Neuronal stem cell (in vitro differentiated cells): ENCODE measurements at regions not wholly inside any gene's neighbourhood (a gene's known extent, or its start where the extent isn't known, plus 50 kb on each side); places are given as distances from the start of the nearest gene placed in this dataset.
A peak's percentile ranks its signal among the peaks of the same experiment; 100 is the strongest.
"Not testable (repeated sequence)": the region's sequence is repeated elsewhere in the genome, so short reads cannot be mapped to it uniquely, and the experiment has no call there.

Experiments used
- DNase-seq: peaks from one replicate; pipeline ENCODE4 v3.0.0-alpha.2; 2013; ENCODE audit warnings: low spot score
- H2AFZ ChIP-seq: one replicate; pipeline ENCODE4 v1.6.1; 2013; ENCODE audit warnings: mild to moderate bottlenecking, low read length, inconsistent platforms
- H2AK5ac ChIP-seq: 2 replicates; pipeline ENCODE4 v1.6.1; 2013; ENCODE audit warnings: low read depth, mild to moderate bottlenecking, inconsistent platforms, low read length, moderate library complexity, mixed read lengths
- H2BK120ac ChIP-seq: 2 replicates; pipeline ENCODE4 v1.6.1; 2013; ENCODE audit warnings: low read depth, mild to moderate bottlenecking, inconsistent platforms, low read length, moderate library complexity, mixed read lengths
- H2BK12ac ChIP-seq: one replicate; pipeline ENCODE4 v1.6.1; 2013; ENCODE audit warnings: low read length, inconsistent platforms
- H2BK15ac ChIP-seq: 2 replicates; pipeline ENCODE4 v1.6.1; 2013; ENCODE audit warnings: mild to moderate bottlenecking, low read length, inconsistent platforms, mixed read lengths
- H2BK5ac ChIP-seq: one replicate; pipeline ENCODE4 v1.6.1; 2013; ENCODE audit warnings: inconsistent platforms, mild to moderate bottlenecking, low read length, moderate library complexity
- H3K14ac ChIP-seq: one replicate; pipeline ENCODE4 v1.6.1; 2013; ENCODE audit warnings: low read length, inconsistent platforms
- H3K18ac ChIP-seq: 2 replicates; pipeline ENCODE4 v1.6.1; 2013; ENCODE audit warnings: low read length, inconsistent platforms
- H3K23ac ChIP-seq: 2 replicates; pipeline ENCODE4 v1.6.1; 2013; ENCODE audit warnings: low read depth, mild to moderate bottlenecking, mixed read lengths, low read length, inconsistent platforms; ENCODE audit not compliant: poor library complexity
- H3K27ac ChIP-seq: replicated peaks from 3 replicates; pipeline ENCODE4 v1.5.1; 2013; ENCODE audit warnings: low read length, inconsistent platforms
- H3K27me3 ChIP-seq, 3 experiments: 2 replicates each; pipeline ENCODE4 v1.6.1; 2013; ENCODE audit warnings: low read length in 3 of 3, mild to moderate bottlenecking in 2 of 3, inconsistent platforms in 1 of 3, low read depth in 1 of 3, mixed read lengths in 1 of 3, moderate library complexity in 1 of 3; ENCODE audit not compliant: control insufficient read depth in 3 of 3, insufficient read depth in 3 of 3
- H3K36me3 ChIP-seq, 2 donors: replicated peaks in 1 of 2; 2 replicates each; pipeline ENCODE4 v1.6.1; 2013; ENCODE audit warnings: low read length in 2 of 2; ENCODE audit not compliant: control insufficient read depth in 2 of 2, insufficient read depth in 2 of 2
- H3K4ac ChIP-seq: 2 replicates; pipeline ENCODE4 v1.6.1; 2013; ENCODE audit warnings: inconsistent platforms, mild to moderate bottlenecking, low read length, moderate library complexity
- H3K4me1 ChIP-seq, 2 donors: 1 replicate in 1 of 2; 2 replicates in 1 of 2; pipeline ENCODE4 v1.6.1; 2013; ENCODE audit warnings: low read length in 2 of 2, low read depth in 1 of 2; ENCODE audit not compliant: control insufficient read depth in 2 of 2, insufficient read depth in 1 of 2
- H3K4me2 ChIP-seq: one replicate; pipeline ENCODE4 v1.6.1; 2013; ENCODE audit warnings: mild to moderate bottlenecking, low read length, inconsistent platforms; ENCODE audit not compliant: insufficient read depth, poor library complexity, severe bottlenecking
- H3K4me3 ChIP-seq, 2 donors: 2 replicates each; pipeline ENCODE4 v1.5.1; 2013; ENCODE audit warnings: low read length in 2 of 2, mild to moderate bottlenecking in 2 of 2, inconsistent platforms in 1 of 2, moderate library complexity in 1 of 2
- H3K79me1 ChIP-seq: one replicate; pipeline ENCODE4 v1.6.1; 2013; ENCODE audit warnings: low read depth, mild to moderate bottlenecking, inconsistent platforms, low read length, moderate library complexity
- H3K9ac ChIP-seq: one replicate; pipeline ENCODE4 v1.6.1; 2013; ENCODE audit warnings: mild to moderate bottlenecking, low read depth, low read length, inconsistent platforms; ENCODE audit not compliant: poor library complexity
- H3K9me3 ChIP-seq, 2 donors: replicated peaks in 1 of 2; 2 replicates each; pipeline versions ENCODE3 to v1.6.1; 2013; ENCODE audit warnings: low read length in 2 of 2, mild to moderate bottlenecking in 2 of 2, inconsistent platforms in 1 of 2, low read depth in 1 of 2, mixed read lengths in 1 of 2, moderate library complexity in 1 of 2; ENCODE audit not compliant: control insufficient read depth in 2 of 2, insufficient read depth in 1 of 2
- H4K8ac ChIP-seq: one replicate; pipeline ENCODE4 v1.6.1; 2013; ENCODE audit warnings: low read depth, mild to moderate bottlenecking, inconsistent platforms, low read length, moderate library complexity
- H4K91ac ChIP-seq: one replicate; pipeline ENCODE4 v1.6.1; 2013; ENCODE audit warnings: low read length, low read depth, mild to moderate bottlenecking, inconsistent platforms; ENCODE audit not compliant: poor library complexity
- WGBS, 2 donors: extraction: QIAGEN DNeasy Blood & Tissue Kit; methylation state at CpG; one replicate each; pipeline ENCODE4 v1.1.7; 2013; ENCODE audit warnings: missing lambda C conversion rate in 2 of 2, mixed read lengths in 1 of 2; ENCODE audit not compliant: insufficient read length in 2 of 2, insufficient replicate concordance in 1 of 2; ENCODE audit errors: extremely low coverage in 2 of 2; 5-methylcytosine and 5-hydroxymethylcytosine counted together

DNA sequence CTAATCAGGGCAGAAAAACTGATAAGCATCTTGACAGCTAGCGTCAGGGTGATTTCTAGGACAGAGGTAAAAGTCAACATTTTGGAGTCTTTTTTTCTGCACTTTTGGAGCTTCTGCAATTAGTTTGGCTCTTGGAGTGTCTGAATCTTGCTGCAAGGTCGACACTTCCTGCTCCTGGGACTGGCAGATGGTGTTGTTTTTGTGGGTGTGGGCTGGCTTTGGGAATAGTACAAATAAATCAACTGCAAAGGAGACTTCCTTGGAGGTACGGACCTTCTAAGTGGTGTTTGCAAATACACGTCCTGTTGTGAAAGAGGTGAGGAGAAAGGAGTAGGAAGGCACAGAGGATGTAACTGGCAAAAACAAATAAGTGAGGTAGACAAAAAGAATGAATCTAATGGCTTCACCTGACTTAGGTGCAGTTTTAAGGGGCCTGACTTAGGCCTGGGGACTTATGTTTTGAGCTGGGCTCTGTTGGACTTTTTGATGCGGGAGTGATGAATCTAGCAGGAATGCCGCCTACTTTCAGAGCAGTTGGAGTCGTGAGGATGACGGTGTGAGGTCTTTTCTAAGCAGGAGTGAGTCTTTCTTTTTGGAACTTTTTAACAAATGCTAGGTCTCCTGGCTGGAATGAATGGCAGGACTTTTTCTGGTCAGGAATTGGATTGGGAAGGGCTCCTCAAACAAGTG lies 195.1 kb downstream of the OTOP1 start:
- H4K8ac ChIP-seq, H2AFZ ChIP-seq, H3K36me3 ChIP-seq, H3K14ac ChIP-seq, H3K4me3 ChIP-seq, H2BK120ac ChIP-seq, H3K18ac ChIP-seq, H2AK5ac ChIP-seq, H2BK5ac ChIP-seq, H3K4ac ChIP-seq, H3K9me3 ChIP-seq, H3K9ac ChIP-seq, H3K27ac ChIP-seq, H3K23ac ChIP-seq, H4K91ac ChIP-seq, DNase-seq, H2BK12ac ChIP-seq, H2BK15ac ChIP-seq, H3K4me1 ChIP-seq, H3K79me1 ChIP-seq, H3K4me2 ChIP-seq: not testable (repeated sequence)
- WGBS, 2 donors = no CpG with 5 or more reads among the region's 8 CpGs
- H3K27me3 ChIP-seq = peaks cover 0 to 12% (median 0%) of the 10 kb centered on the region in 3 experiments

DNA sequence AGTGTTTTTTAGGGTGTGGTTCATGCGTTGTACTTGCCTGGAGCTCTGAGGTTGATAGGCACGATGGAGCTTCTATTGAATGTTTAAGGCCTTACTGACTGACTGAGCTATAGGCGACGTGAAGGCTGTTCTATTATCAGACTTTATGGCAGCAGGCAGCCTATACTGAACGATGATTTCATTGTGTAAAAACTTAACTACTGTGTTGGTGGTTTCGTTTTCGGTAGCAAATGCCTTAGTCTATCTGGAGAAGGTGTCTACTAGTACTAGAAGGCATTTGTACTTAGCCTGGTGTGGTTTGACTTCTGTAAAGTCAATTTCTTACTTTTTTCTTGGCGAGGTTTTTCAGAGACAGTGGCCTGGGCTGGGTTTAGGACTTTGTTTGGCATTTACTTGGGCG lies 194.4 kb downstream of the OTOP1 start:
- not testable (repeated sequence) for H2BK12ac ChIP-seq, H3K18ac ChIP-seq, H3K23ac ChIP-seq, H3K4me1 ChIP-seq, H3K27ac ChIP-seq, H3K79me1 ChIP-seq, H3K9me3 ChIP-seq, H3K14ac ChIP-seq, H2BK5ac ChIP-seq, H4K8ac ChIP-seq, H3K36me3 ChIP-seq, H3K4me3 ChIP-seq, H2AFZ ChIP-seq, H4K91ac ChIP-seq, H3K4me2 ChIP-seq, H2BK120ac ChIP-seq, DNase-seq, H2AK5ac ChIP-seq, H3K9ac ChIP-seq, H3K4ac ChIP-seq, H2BK15ac ChIP-seq
- H3K27me3 ChIP-seq = peaks cover 0 to 12% (median 0%) of the 10 kb centered on the region in 3 experiments
- WGBS, 2 donors = no CpG with 5 or more reads among the region's 9 CpGs

DNA sequence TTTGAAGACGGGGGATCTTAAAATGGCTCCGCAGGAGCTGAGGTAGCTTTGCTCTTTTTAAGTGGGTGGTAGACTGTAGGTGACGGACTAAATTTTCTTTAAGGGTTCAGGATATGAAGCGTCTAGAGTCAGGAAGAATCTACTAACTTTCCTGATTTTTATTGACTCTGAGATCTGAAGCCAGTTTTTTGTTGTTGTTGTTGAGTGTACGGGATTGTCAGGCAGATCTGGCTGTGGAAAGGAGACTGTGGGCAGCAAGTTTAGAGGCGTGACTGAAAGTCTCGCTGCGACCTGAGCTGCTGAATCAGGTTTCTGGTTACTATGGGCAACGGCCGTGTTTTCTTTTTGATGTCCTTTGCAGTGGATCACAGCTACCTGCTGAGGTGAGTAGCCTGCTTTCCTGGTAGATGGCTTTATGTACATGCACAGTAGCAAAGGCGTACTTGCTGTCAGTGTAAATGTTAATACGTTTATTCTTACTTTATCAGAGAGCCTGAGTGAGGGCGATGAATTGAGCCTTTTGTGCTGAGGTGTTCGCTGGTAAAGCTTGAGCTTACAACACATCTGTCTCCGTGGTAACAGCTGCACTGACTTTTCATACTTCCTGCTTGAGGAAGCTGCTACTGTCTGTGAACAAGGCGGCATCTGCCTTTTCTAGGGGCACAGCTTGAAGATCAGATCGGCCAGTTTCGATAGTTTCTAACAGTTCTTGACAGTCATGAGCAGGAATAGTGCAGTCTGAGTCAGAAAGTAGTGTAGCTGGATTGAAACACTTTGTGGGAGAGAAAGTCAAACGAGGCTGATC lies 193.7 kb downstream of the OTOP1 start:
- H3K4me1 ChIP-seq, H3K14ac ChIP-seq, H3K18ac ChIP-seq, H2AFZ ChIP-seq, H2BK120ac ChIP-seq, H3K4ac ChIP-seq, H3K23ac ChIP-seq, H4K8ac ChIP-seq, DNase-seq, H4K91ac ChIP-seq, H2AK5ac ChIP-seq, H3K9me3 ChIP-seq, H2BK15ac ChIP-seq, H2BK5ac ChIP-seq, H3K79me1 ChIP-seq, H2BK12ac ChIP-seq, H3K36me3 ChIP-seq, H3K4me3 ChIP-seq, H3K9ac ChIP-seq, H3K27ac ChIP-seq: not testable (repeated sequence)
- no CpG with 5 or more reads among the region's 19 CpGs for WGBS, 2 donors
- Histone ChIP-seq H3K4me2 (peak overlapping the region; percentile 18), H3K27me3 (peaks cover 0 to 12% (median 0%) of the 10 kb centered on the region in 3 experiments)

DNA sequence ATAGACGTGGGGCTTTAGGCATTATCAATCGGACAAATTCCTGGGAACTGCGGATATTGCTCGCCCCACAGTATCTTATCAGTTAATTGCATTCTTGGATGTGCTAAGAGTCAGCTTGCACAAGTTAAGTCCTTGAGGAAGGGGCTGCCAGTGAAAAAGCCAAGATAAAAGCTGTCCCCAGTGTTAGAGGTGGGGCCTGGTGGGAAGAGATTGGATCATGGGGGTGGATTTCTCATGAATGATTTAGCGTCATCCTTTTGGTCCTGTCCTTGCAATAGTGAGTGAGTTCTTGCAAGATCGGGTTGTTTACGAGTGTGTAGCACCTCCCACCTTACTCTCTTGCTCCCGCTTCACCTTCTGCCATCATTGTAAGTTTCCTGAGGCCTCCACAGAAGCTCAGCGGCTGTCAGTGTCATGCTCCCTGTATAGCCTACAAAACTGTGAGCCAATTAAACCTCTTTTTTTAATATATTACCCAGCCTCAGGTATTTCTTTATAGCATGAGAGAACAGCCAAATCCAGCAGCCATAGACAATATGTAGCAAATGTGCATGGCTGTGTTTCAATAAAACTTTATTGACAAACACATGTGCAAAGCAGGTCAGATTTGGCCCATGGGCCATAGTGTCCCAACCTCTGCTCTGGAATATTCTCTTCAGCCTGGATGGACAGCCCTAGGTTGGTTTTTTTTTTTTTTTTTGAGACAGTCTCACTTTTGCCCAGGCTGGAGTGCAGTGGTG lies 189.2 kb downstream of the OTOP1 start:
- H3K9ac ChIP-seq, H3K18ac ChIP-seq, H4K8ac ChIP-seq, H3K4me1 ChIP-seq, H2AFZ ChIP-seq, H3K14ac ChIP-seq, H4K91ac ChIP-seq, H2AK5ac ChIP-seq, H3K27me3 ChIP-seq, H2BK15ac ChIP-seq, H2BK120ac ChIP-seq, H3K4me3 ChIP-seq, H3K23ac ChIP-seq, H3K4ac ChIP-seq, H3K79me1 ChIP-seq, H2BK5ac ChIP-seq, H3K4me2 ChIP-seq, H3K36me3 ChIP-seq, H3K9me3 ChIP-seq, H2BK12ac ChIP-seq, H3K27ac ChIP-seq, DNase-seq: not testable (repeated sequence)
- no CpG with 5 or more reads among the region's 9 CpGs for WGBS, 2 donors
